ENCODE measurements at regions not wholly inside any gene's neighbourhood (a gene's known extent, or its start where the extent isn't known, plus 50 kb on each side); places are given as distances from the start of the nearest gene placed in this dataset.

- Histone ChIP-seq H2AK5ac (ENCODE audit: low read depth, low read length) (no peak overlapping the region), H3K56ac (replicated peaks; ENCODE audit: insufficient read length, low read depth, low read length) (no peak overlapping the region), H4K8ac (ENCODE audit: extremely low read depth, insufficient read depth, low read length) (no peak overlapping the region), H3K9me3 (ENCODE audit: insufficient read depth in 2 of 2, low read depth in 1 of 2, low read length in 1 of 2) (0 out of 4 replicates have a peak, but pooled peaks cover 0 to 3% of the 10 kb centered on the region in 2 experiments), H3K14ac (ENCODE audit: insufficient read length) (no peak overlapping the region), H3K23me2 (ENCODE audit: low read depth, low read length) (no peaks in the 10 kb centered on the region), H3K36me3 (ENCODE audit: control insufficient read depth in 2 of 4, insufficient read depth in 4 of 4, low read length in 3 of 4) (no peaks in the 10 kb centered on the region), H2BK5ac (ENCODE audit: low read depth, low read length) (no peak overlapping the region), H2BK120ac (replicated peaks; ENCODE audit: low read depth, low read length) (no peak overlapping the region), H3K4me2 (ENCODE audit: insufficient read depth in 1 of 2, low read depth in 2 of 2, low read length in 2 of 2) (no peak overlapping the region), H3K4ac (replicated peaks; ENCODE audit: insufficient read length, low read depth, low read length) (no peak overlapping the region), H3K79me2 (ENCODE audit: control insufficient read depth in 1 of 2, insufficient read depth in 2 of 2, low read length in 2 of 2) (no peaks in the 10 kb centered on the region), H2AFZ (ENCODE audit: low read length) (no peak overlapping the region), H3K23ac (ENCODE audit: insufficient read length) (no peak overlapping the region), H3K79me1 (ENCODE audit: low read depth, low read length) (no peaks in the 10 kb centered on the region), H2BK20ac (ENCODE audit: low read length) (no peak overlapping the region), H2BK15ac (ENCODE audit: low read length) (no peak overlapping the region), H3K4me1 (replicated peaks in 1 of 4; ENCODE audit: control insufficient read depth in 3 of 4, insufficient read depth in 4 of 4, low read length in 3 of 4) (peaks cover 0 to 9% (median 2%) of the 10 kb centered on the region in 4 experiments; a peak in 4 of 7 replicates), H3K4me3 (ENCODE audit: extremely low read depth in 1 of 4, insufficient read depth in 2 of 4, low read depth in 3 of 4, low read length in 4 of 4) (no peak overlapping the region), H4K20me1 (replicated peaks in 1 of 2; ENCODE audit: control insufficient read depth in 1 of 2, insufficient read depth in 2 of 2, low read length in 2 of 2) (no peaks in the 10 kb centered on the region), H3K27ac (ENCODE audit: low read depth, low read length) (no peak overlapping the region), H2BK12ac (ENCODE audit: low read depth, low read length) (no peak overlapping the region), H3K9ac (replicated peaks in 1 of 4; ENCODE audit: extremely low read depth in 1 of 4, low read depth in 3 of 4, low read length in 3 of 4) (no peak overlapping the region), H4K5ac (ENCODE audit: insufficient read length, low read depth, low read length) (no peak overlapping the region), H3K18ac (ENCODE audit: extremely low read depth, low read length) (no peak overlapping the region), H4K91ac (replicated peaks; ENCODE audit: insufficient read length, low read length) (no peak overlapping the region), H3K27me3 (replicated peaks in 1 of 4; ENCODE audit: control insufficient read depth in 3 of 4, extremely low read depth in 1 of 4, insufficient read depth in 3 of 4, low read length in 3 of 4) (peaks cover 0 to 2% (median 0%) of the 10 kb centered on the region in 4 experiments; a peak in 1 of 7 replicates)
- ChIA-PET POLR2A (ENCODE audit: partially characterized antibody) (no interaction called here), CTCF (ENCODE audit: partially characterized antibody) (interaction anchor here (1.9 kb wide), 1 partner anchor 380 kb away, joined by 6 read pairs; no protein-coding TSS in a partner anchor)
- TF ChIP-seq YY1 (IDR thresholded peaks at IDR 0.05; ENCODE audit: low read depth, low read length) (no peak), CTBP2 (IDR thresholded peaks at IDR 0.05; ENCODE audit: borderline replicate concordance, insufficient read depth, insufficient read length, low read length) (no peak), SRF (IDR thresholded peaks at IDR 0.05; ENCODE audit: low read depth, low read length) (no peak)
- no peak for FAIRE-seq
- WGBS, 2 experiments (ENCODE audit: extremely low coverage in 1 of 2, insufficient coverage in 1 of 2, insufficient read length in 1 of 2, insufficient replicate concordance in 2 of 2, low coverage in 1 of 2, low lambda C conversion rate in 2 of 2, missing lambda C conversion rate in 1 of 2) = 91% methylated on average over 1 of the region's 1 CpG; no CpG with 5 or more reads in 1 of the 2 experiments
- no peak for DNase-seq (ENCODE audit: low read depth in 1 of 2, low spot score in 2 of 2)
These were observed 494.2 kb upstream of the FSTL5 start for GRCh38 chr4:162657966-162658365.

All from H1 (cell line).